ENCODE measurements at regions not wholly inside any gene's neighbourhood (a gene's known extent, or its start where the extent isn't known, plus 50 kb on each side); places are given as distances from the start of the nearest gene placed in this dataset.

DNA sequence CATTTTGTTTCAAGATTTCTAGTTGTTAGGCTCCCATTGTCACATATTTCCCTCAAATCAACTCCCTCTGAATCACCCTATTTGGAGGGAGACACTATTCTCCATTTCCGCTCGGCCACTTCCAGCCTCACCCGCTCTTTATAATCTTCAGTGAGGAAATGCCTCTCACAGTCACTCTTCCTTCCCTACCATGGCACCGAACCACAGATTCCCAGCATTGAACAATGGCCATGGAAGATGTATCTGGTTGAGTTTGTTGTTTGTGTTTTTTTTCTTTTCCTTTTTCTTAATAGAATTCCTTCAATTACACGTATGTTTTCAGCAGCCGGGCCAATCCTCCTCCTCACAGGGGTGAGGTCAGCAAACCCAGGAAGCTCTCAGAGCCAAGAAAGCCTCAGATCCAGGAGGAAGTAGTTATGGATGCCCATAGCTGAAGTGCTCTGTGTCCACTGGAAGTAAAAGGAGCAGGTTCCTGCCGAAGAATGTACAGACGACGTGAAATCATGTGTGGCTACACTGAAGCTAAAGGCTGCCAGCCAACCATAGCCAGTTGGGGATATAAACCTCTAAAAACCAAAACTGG lies 472.1 kb downstream of the FOXO1 start:
- ChIA-PET POLR2A (no interaction called here), CTCF (interaction anchor here (0.8 to 1.2 kb wide), 2 partner anchors 15 kb away, joined by 3 to 4 read pairs; no protein-coding TSS in a partner anchor)
- no peak for DNase-seq (ENCODE audit: low read depth)

DNA sequence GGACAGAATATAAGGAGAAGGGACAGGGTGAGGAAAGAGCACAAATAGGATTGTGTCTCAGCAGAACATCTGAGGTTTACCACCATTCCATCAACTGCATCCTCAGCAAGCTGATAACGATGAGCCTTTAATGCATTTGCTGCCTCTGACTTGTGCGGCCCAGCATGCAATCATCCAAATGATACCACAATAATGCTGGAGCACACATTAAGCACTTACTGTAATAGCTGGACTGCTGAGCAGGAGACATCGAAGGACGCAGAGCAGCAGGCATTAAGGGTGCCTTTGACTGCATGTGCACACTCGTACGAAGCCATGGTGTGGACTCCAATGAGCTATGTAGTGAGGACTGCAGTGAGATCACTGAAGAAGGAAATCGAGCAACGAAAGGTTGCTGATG lies 469.4 kb downstream of the FOXO1 start:
- POLR2A ChIA-PET, result no interaction called here
- H3K4me3 ChIP-seq (ENCODE audit: low read depth, low read length), result no peak overlapping the region
- CTCF ChIA-PET, result no interaction called here
- DNase-seq (ENCODE audit: low read depth), result no peak
- H3K36me3 ChIP-seq (ENCODE audit: control insufficient read depth, insufficient read depth, low read length), result no peaks in the 10 kb centered on the region
- no peaks in the 10 kb centered on the region for H3K27me3 ChIP-seq (ENCODE audit: control insufficient read depth, insufficient read depth, low read length)
- TF ChIP-seq, protein P1, sequence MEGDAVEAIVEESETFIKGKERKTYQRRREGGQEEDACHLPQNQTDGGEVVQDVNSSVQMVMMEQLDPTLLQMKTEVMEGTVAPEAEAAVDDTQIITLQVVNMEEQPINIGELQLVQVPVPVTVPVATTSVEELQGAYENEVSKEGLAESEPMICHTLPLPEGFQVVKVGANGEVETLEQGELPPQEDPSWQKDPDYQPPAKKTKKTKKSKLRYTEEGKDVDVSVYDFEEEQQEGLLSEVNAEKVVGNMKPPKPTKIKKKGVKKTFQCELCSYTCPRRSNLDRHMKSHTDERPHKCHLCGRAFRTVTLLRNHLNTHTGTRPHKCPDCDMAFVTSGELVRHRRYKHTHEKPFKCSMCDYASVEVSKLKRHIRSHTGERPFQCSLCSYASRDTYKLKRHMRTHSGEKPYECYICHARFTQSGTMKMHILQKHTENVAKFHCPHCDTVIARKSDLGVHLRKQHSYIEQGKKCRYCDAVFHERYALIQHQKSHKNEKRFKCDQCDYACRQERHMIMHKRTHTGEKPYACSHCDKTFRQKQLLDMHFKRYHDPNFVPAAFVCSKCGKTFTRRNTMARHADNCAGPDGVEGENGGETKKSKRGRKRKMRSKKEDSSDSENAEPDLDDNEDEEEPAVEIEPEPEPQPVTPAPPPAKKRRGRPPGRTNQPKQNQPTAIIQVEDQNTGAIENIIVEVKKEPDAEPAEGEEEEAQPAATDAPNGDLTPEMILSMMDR (IDR thresholded peaks at IDR 0.05; ENCODE audit: insufficient read depth, low read depth, low read length), result no peak

More for the DNA sequence above, 472.1 kb downstream of the FOXO1 start:
- Histone ChIP-seq H3K4me3 (ENCODE audit: low read depth, low read length) (no peak overlapping the region), H3K27me3 (ENCODE audit: control insufficient read depth, insufficient read depth, low read length) (no peaks in the 10 kb centered on the region), H3K36me3 (ENCODE audit: control insufficient read depth, insufficient read depth, low read length) (no peaks in the 10 kb centered on the region)
- TF ChIP-seq, protein P1 (IDR thresholded peaks at IDR 0.05; ENCODE audit: insufficient read depth, low read depth, low read length), result no peak

DNA sequence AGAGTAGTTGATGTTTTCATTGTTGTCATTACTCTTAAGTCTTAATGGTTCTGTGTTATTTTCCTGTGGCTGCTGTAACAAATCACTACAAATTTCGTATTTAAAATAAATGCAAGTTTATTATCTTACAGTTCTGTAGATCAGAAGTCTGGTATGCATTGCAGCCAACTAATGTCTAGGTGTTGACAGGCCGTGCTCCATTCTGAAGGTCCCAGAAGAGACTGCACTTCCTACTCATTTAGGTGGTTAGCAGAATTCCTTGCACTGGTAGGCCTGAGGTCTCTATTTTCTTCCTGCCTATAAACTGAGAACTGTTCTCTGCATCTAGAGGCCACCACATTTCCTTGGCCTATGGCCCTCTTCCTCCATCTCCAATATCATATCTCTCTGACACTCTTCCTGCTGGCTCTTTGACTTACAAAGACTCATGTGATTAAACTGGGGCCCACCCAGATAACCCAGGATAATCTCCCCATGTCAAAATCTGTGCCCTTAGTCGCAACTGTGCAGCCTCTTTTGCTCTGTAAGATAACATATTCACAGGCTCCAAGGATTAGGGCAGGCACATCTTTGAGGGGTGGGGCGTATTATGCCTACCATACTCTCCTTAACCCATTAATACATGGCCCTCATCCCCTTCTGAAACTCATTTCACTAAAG lies 468.4 kb downstream of the FOXO1 start:
- Histone ChIP-seq H3K36me3 (ENCODE audit: control insufficient read depth, insufficient read depth, low read length) (no peaks in the 10 kb centered on the region), H3K4me3 (ENCODE audit: low read depth, low read length) (no peak overlapping the region), H3K27me3 (ENCODE audit: control insufficient read depth, insufficient read depth, low read length) (no peaks in the 10 kb centered on the region)
- DNase-seq (ENCODE audit: low read depth), result no peak
- TF ChIP-seq, protein P1 (IDR thresholded peaks at IDR 0.05; ENCODE audit: insufficient read depth, low read depth, low read length), result no peak
- ChIA-PET CTCF (no interaction called here), POLR2A (no interaction called here)

DNA sequence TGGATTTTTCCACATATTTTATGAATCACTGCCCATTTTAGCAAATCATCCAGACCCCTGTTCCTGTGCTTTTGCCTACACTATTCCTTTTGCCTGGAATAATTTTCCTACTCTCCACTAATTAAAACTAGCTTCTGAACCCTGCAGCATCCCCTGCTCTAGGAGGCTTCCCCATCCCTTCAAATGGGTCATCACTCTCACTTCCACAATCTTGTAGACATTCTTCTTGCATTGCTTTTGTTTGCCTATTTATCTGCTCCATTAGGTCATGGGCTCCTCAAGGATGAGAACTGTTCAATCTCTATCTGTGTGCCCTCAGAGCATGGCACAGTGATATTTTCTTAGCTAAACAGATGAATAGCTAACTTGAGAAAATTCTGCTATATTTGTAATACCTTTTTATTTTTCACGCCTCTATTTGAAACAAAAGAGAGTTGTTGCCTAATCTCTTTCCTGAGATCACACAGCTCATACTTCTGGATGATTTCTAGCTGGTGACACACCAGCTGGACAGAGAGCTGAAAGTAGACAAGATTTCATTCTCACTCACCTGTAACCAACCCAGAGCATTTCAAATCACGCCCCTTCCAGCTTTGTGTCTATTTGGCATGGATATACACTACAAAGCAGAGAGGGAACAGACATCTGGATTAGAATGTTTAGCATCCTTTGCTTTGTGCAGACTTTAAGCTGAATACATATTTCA lies 466.0 kb downstream of the FOXO1 start:
- Histone ChIP-seq H3K36me3 (ENCODE audit: control insufficient read depth, insufficient read depth, low read length) (no peaks in the 10 kb centered on the region), H3K4me3 (ENCODE audit: low read depth, low read length) (no peak overlapping the region), H3K27me3 (ENCODE audit: control insufficient read depth, insufficient read depth, low read length) (no peaks in the 10 kb centered on the region)
- ChIA-PET CTCF (interaction anchor here (0.5 to 1.5 kb wide), 4 partner anchors 18 to 482 kb away, joined by 3 to 4 read pairs (median 3); no protein-coding TSS in a partner anchor), POLR2A (no interaction called here)
- no peak for DNase-seq (ENCODE audit: low read depth)
- TF ChIP-seq, protein P1 (IDR thresholded peaks at IDR 0.05; ENCODE audit: insufficient read depth, low read depth, low read length), result no peak

DNA sequence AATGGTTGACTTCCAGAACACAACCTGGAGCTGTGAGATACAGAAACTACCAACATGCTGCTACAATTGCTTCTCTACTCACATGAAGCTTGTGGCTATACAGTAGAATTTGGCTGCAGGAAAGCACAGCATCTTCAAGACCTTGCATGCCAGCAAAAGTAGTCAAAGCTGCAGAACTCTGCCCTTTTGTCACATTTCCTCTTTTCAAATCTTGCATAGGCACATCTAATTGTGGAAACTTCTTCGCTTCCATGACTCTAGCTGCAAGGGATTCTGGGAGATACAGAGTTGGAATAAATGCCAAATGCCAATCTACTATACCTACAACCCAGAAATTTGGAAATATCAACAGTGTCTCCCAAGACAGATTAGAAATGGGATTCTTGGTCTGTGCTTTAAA lies 462.2 kb downstream of the FOXO1 start:
- no peak for DNase-seq (ENCODE audit: low read depth)
- no peaks in the 10 kb centered on the region for H3K27me3 ChIP-seq (ENCODE audit: control insufficient read depth, insufficient read depth, low read length)
- CTCF ChIA-PET, result no interaction called here
- no peaks in the 10 kb centered on the region for H3K36me3 ChIP-seq (ENCODE audit: control insufficient read depth, insufficient read depth, low read length)
- no peak overlapping the region for H3K4me3 ChIP-seq (ENCODE audit: low read depth, low read length)
- TF ChIP-seq, protein P1 (IDR thresholded peaks at IDR 0.05; ENCODE audit: insufficient read depth, low read depth, low read length), result no peak
- POLR2A ChIA-PET, result no interaction called here
